WTC11 (cell line): ENCODE measurements at regions not wholly inside any gene's neighbourhood (a gene's known extent, or its start where the extent isn't known, plus 50 kb on each side); places are given as distances from the start of the nearest gene placed in this dataset.

Experiments used
- ATAC-seq: fragments of 200-7000 bp; cut with Tn5 transposase; 2 replicates; pipeline ENCODE4 v1.10.0; 2021; ENCODE audit warnings: mild to moderate bottlenecking, moderate library complexity
- CTCF ChIA-PET: fragments of 300-600 bp; sonication (Branson Sonifier 250); formaldehyde crosslinking; loops from one replicate; lab custom pipeline; 2021; ENCODE audit warnings: antibody characterized with exemption; lab: Charles Lee
- POLR2A ChIA-PET: fragments of 350-600 bp; sonication (Branson Sonifier 250); formaldehyde crosslinking; loops from one replicate; lab custom pipeline; 2021; ENCODE audit warnings: antibody characterized with exemption; lab: Charles Lee
- DNase-seq: peaks from one replicate; pipeline ENCODE4 v3.0.0; 2021; ENCODE audit warnings: low spot score
- H3K27ac Mint-ChIP-seq: 2 replicates; pipeline ENCODE4 v1.8.0; 2021; ENCODE audit warnings: mixed read lengths
- H3K27me3 Mint-ChIP-seq: 2 replicates; pipeline ENCODE4 v1.8.0; 2021; ENCODE audit warnings: low read depth, mild to moderate bottlenecking, moderate library complexity, mixed read lengths
- H3K36me3 Mint-ChIP-seq: 2 replicates; pipeline ENCODE4 v1.8.0; 2021; ENCODE audit warnings: mixed read lengths
- H3K4me1 Mint-ChIP-seq: 2 replicates; pipeline ENCODE4 v1.8.0; 2022; ENCODE audit warnings: mixed read lengths
- H3K4me3 Mint-ChIP-seq: 2 replicates; pipeline ENCODE4 v1.8.0; 2021; ENCODE audit warnings: mild to moderate bottlenecking, moderate library complexity, mixed read lengths
- H3K9me3 Mint-ChIP-seq: 2 replicates; pipeline ENCODE4 v1.8.0; 2021; ENCODE audit warnings: mixed read lengths
- FOXP1 ChIP-seq: sonication (generic); formaldehyde crosslinking; IDR thresholded peaks from 2 replicates; pipeline ENCODE4 v1.8.0; 2022; ENCODE audit warnings: missing genetic modification reagents, mild to moderate bottlenecking, moderate library complexity, borderline replicate concordance
- GABPB1 ChIP-seq: sonication (generic); formaldehyde crosslinking; IDR thresholded peaks from 2 replicates; pipeline ENCODE4 v1.8.1; 2023; ENCODE audit warnings: mild to moderate bottlenecking, missing genetic modification reagents
- GRHL2 ChIP-seq: fragments of 250-450 bp; sonication (Bioruptor Pico); IDR thresholded peaks from 2 replicates; pipeline ENCODE4 v1.8.0; 2022; ENCODE audit warnings: mild to moderate bottlenecking, moderate library complexity; ENCODE audit not compliant: insufficient replicate concordance, severe bottlenecking
- NFATC4 ChIP-seq: fragments of 250-450 bp; sonication (Bioruptor Pico); IDR thresholded peaks from 2 replicates; pipeline ENCODE4 v1.9.0; 2021; ENCODE audit warnings: mild to moderate bottlenecking
- NFE2L1 ChIP-seq: sonication (generic); formaldehyde crosslinking; IDR thresholded peaks from 2 replicates; pipeline ENCODE4 v1.8.1; 2023; ENCODE audit warnings: missing genetic modification reagents
- RORB ChIP-seq: fragments of 250-450 bp; sonication (Bioruptor Pico); IDR thresholded peaks from 2 replicates; pipeline ENCODE4 v1.9.0; 2021; ENCODE audit warnings: mild to moderate bottlenecking
- SP1 ChIP-seq: sonication (generic); formaldehyde crosslinking; conservative IDR thresholded peaks from 2 replicates; pipeline ENCODE4 v1.8.1; 2022; ENCODE audit warnings: missing genetic modification reagents
- TEAD1 ChIP-seq: sonication (generic); formaldehyde crosslinking; IDR thresholded peaks from 2 replicates; pipeline ENCODE4 v1.8.0; 2022; ENCODE audit warnings: mild to moderate bottlenecking, missing genetic modification reagents
- ZBTB21 ChIP-seq: sonication (generic); formaldehyde crosslinking; IDR thresholded peaks from 2 replicates; pipeline ENCODE4 v1.8.1; 2023; ENCODE audit warnings: mild to moderate bottlenecking, missing genetic modification reagents, borderline replicate concordance
- ZNF219 ChIP-seq: sonication (generic); formaldehyde crosslinking; IDR thresholded peaks from 2 replicates; pipeline ENCODE4 v1.8.0; 2023; ENCODE audit warnings: missing genetic modification reagents, mild to moderate bottlenecking, borderline replicate concordance
- ZNF317 ChIP-seq: sonication (generic); formaldehyde crosslinking; IDR thresholded peaks from 2 replicates; pipeline ENCODE4 v1.8.1; 2023; ENCODE audit warnings: low read depth, mild to moderate bottlenecking, moderate library complexity, missing genetic modification reagents, borderline replicate concordance
- ZNF671 ChIP-seq: fragments of 250-450 bp; sonication (Bioruptor Pico); IDR thresholded peaks from 2 replicates; pipeline ENCODE4 v1.8.0; 2021; ENCODE audit warnings: mild to moderate bottlenecking
- TF ChIP-seq, protein P1 (sequence below): sonication (generic); formaldehyde crosslinking; IDR thresholded peaks from 2 replicates; pipeline ENCODE4 v1.8.1; 2023; ENCODE audit warnings: mild to moderate bottlenecking, missing genetic modification reagents, moderate library complexity
- TF ChIP-seq, protein P2 (sequence below): sonication (generic); formaldehyde crosslinking; IDR thresholded peaks from 2 replicates; pipeline ENCODE4 v1.8.0; 2022; ENCODE audit warnings: missing genetic modification reagents
- TF ChIP-seq, protein P3 (sequence below): sonication (generic); formaldehyde crosslinking; IDR thresholded peaks from 2 replicates; pipeline ENCODE4 v1.8.1; 2022; ENCODE audit warnings: low read depth, mild to moderate bottlenecking, moderate library complexity, missing genetic modification reagents, borderline replicate concordance
- TF ChIP-seq, protein P4 (sequence below): sonication (generic); formaldehyde crosslinking; IDR thresholded peaks from 2 replicates; pipeline ENCODE4 v1.8.0; 2023; ENCODE audit warnings: missing genetic modification reagents
- TF ChIP-seq, protein P5 (sequence below): sonication (generic); formaldehyde crosslinking; IDR thresholded peaks from 2 replicates; pipeline ENCODE4 v1.8.0; 2022; ENCODE audit warnings: mild to moderate bottlenecking, missing genetic modification reagents
- TF ChIP-seq, protein P6 (sequence below): sonication (generic); formaldehyde crosslinking; IDR thresholded peaks from 2 replicates; pipeline ENCODE4 v1.8.1; 2023; ENCODE audit warnings: mild to moderate bottlenecking, missing genetic modification reagents, borderline replicate concordance

DNA sequence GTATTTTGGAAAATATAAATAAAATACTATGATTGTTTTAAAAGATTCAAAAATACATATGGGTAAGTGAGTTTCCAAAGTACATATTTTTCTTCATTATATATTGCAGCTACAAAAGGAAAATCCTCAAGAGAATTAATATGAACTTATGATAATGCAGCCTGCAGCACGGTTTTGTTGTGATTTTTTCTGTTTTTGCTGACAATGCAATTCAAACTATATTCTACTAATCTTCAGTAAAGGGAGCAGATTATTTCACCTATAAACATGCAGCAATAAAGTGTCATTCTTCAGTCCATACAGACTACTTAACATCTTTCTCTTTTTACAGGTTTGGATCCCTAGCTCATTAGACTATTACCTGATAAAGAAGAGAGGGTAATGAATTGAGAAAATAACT lies 582.1 kb upstream of the MGAT4C start:
- DNase-seq (no peak), ATAC-seq (no peak)
- Mint-ChIP-seq H3K27me3 (no peaks in the 10 kb centered on the region), H3K36me3 (no peaks in the 10 kb centered on the region), H3K9me3 (no peaks in the 10 kb centered on the region), H3K4me3 (no peak overlapping the region), H3K27ac (no peak overlapping the region), H3K4me1 (peaks cover 34% of the 10 kb centered on the region)
- TF ChIP-seq FOXP1 (CRISPR knock-in tag) (no peak), ZNF317 (CRISPR knock-in tag) (no peak), ZNF219 (CRISPR knock-in tag) (no peak), SP1 (CRISPR knock-in tag) (no peak), GRHL2 (CRISPR knock-in tag) (no peak), TEAD1 (CRISPR knock-in tag) (no peak), RORB (no peak), ZNF671 (CRISPR knock-in tag) (no peak), NFE2L1 (CRISPR knock-in tag) (no peak), ZBTB21 (no peak), NFATC4 (no peak), GABPB1 (no peak)
- TF ChIP-seq, protein P1, sequence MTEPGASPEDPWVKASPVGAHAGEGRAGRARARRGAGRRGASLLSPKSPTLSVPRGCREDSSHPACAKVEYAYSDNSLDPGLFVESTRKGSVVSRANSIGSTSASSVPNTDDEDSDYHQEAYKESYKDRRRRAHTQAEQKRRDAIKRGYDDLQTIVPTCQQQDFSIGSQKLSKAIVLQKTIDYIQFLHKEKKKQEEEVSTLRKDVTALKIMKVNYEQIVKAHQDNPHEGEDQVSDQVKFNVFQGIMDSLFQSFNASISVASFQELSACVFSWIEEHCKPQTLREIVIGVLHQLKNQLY (CRISPR knock-in tag), result no peak
- TF ChIP-seq, protein P2, sequence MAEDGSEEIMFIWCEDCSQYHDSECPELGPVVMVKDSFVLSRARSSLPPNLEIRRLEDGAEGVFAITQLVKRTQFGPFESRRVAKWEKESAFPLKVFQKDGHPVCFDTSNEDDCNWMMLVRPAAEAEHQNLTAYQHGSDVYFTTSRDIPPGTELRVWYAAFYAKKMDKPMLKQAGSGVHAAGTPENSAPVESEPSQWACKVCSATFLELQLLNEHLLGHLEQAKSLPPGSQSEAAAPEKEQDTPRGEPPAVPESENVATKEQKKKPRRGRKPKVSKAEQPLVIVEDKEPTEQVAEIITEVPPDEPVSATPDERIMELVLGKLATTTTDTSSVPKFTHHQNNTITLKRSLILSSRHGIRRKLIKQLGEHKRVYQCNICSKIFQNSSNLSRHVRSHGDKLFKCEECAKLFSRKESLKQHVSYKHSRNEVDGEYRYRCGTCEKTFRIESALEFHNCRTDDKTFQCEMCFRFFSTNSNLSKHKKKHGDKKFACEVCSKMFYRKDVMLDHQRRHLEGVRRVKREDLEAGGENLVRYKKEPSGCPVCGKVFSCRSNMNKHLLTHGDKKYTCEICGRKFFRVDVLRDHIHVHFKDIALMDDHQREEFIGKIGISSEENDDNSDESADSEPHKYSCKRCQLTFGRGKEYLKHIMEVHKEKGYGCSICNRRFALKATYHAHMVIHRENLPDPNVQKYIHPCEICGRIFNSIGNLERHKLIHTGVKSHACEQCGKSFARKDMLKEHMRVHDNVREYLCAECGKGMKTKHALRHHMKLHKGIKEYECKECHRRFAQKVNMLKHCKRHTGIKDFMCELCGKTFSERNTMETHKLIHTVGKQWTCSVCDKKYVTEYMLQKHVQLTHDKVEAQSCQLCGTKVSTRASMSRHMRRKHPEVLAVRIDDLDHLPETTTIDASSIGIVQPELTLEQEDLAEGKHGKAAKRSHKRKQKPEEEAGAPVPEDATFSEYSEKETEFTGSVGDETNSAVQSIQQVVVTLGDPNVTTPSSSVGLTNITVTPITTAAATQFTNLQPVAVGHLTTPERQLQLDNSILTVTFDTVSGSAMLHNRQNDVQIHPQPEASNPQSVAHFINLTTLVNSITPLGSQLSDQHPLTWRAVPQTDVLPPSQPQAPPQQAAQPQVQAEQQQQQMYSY (CRISPR knock-in tag), result no peak
- TF ChIP-seq, protein P3, sequence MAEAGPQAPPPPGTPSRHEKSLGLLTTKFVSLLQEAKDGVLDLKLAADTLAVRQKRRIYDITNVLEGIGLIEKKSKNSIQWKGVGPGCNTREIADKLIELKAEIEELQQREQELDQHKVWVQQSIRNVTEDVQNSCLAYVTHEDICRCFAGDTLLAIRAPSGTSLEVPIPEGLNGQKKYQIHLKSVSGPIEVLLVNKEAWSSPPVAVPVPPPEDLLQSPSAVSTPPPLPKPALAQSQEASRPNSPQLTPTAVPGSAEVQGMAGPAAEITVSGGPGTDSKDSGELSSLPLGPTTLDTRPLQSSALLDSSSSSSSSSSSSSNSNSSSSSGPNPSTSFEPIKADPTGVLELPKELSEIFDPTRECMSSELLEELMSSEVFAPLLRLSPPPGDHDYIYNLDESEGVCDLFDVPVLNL (CRISPR knock-in tag), result no peak
- TF ChIP-seq, protein P4, sequence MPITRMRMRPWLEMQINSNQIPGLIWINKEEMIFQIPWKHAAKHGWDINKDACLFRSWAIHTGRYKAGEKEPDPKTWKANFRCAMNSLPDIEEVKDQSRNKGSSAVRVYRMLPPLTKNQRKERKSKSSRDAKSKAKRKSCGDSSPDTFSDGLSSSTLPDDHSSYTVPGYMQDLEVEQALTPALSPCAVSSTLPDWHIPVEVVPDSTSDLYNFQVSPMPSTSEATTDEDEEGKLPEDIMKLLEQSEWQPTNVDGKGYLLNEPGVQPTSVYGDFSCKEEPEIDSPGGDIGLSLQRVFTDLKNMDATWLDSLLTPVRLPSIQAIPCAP (CRISPR knock-in tag), result no peak
- TF ChIP-seq, protein P5, sequence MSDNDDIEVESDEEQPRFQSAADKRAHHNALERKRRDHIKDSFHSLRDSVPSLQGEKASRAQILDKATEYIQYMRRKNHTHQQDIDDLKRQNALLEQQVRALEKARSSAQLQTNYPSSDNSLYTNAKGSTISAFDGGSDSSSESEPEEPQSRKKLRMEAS, result no peak
- TF ChIP-seq, protein P6, sequence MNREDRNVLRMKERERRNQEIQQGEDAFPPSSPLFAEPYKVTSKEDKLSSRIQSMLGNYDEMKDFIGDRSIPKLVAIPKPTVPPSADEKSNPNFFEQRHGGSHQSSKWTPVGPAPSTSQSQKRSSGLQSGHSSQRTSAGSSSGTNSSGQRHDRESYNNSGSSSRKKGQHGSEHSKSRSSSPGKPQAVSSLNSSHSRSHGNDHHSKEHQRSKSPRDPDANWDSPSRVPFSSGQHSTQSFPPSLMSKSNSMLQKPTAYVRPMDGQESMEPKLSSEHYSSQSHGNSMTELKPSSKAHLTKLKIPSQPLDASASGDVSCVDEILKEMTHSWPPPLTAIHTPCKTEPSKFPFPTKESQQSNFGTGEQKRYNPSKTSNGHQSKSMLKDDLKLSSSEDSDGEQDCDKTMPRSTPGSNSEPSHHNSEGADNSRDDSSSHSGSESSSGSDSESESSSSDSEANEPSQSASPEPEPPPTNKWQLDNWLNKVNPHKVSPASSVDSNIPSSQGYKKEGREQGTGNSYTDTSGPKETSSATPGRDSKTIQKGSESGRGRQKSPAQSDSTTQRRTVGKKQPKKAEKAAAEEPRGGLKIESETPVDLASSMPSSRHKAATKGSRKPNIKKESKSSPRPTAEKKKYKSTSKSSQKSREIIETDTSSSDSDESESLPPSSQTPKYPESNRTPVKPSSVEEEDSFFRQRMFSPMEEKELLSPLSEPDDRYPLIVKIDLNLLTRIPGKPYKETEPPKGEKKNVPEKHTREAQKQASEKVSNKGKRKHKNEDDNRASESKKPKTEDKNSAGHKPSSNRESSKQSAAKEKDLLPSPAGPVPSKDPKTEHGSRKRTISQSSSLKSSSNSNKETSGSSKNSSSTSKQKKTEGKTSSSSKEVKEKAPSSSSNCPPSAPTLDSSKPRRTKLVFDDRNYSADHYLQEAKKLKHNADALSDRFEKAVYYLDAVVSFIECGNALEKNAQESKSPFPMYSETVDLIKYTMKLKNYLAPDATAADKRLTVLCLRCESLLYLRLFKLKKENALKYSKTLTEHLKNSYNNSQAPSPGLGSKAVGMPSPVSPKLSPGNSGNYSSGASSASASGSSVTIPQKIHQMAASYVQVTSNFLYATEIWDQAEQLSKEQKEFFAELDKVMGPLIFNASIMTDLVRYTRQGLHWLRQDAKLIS (CRISPR knock-in tag), result no peak
- CTCF ChIA-PET, result interaction anchor here (1.4 kb wide), 1 partner anchor 67 kb away, joined by 3 read pairs; no protein-coding TSS in a partner anchor
- POLR2A ChIA-PET, result no interaction called here
